GM12891 (cell line): ENCODE measurements at regions not wholly inside any gene's neighbourhood (a gene's known extent, or its start where the extent isn't known, plus 50 kb on each side); places are given as distances from the start of the nearest gene placed in this dataset.

Source experiments
- POLR2A ChIP-seq: IDR thresholded peaks from 2 replicates; pipeline ENCODE4 v1.6.1; 2011; ENCODE audit warnings: low read depth, low read length, control low read depth
- POLR2AphosphoS5 ChIP-seq: IDR thresholded peaks from 2 replicates; pipeline ENCODE4 v1.6.1; 2011; ENCODE audit warnings: low read depth, low read length, control low read depth
- SPI1 ChIP-seq: IDR thresholded peaks from 2 replicates; pipeline ENCODE4 v1.6.1; 2011; ENCODE audit warnings: low read depth, low read length, control low read depth
- TAF1 ChIP-seq: IDR thresholded peaks from 2 replicates; pipeline ENCODE4 v1.6.1; 2011; ENCODE audit warnings: low read depth, low read length, control low read depth

DNA sequence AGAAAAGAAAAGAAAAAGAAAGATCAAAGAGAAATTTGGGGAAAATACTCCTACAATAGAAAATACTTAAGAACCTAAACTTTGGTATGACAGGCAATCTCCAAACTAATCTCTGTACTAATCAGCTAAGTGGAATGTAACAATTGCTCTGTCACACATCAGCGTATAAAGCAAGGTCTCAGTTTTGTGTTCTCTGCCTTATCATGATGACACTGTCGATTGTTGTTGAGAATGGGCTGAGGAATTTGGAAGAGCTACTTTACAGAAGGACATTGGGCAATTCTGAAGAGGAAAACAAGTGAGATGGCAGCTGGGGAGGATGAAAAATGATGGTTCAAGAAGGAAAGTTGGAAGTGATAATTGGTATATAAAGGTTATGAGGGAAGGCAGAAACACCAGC lies 486.0 kb upstream of the HTR2C start:
- no peak for TF ChIP-seq TAF1
- no peak for TF ChIP-seq POLR2AphosphoS5
- no peak for TF ChIP-seq POLR2A
- no peak for TF ChIP-seq SPI1
